Gastroesophageal sphincter (tissue), 3 donors: ENCODE measurements at regions not wholly inside any gene's neighbourhood (a gene's known extent, or its start where the extent isn't known, plus 50 kb on each side); places are given as distances from the start of the nearest gene placed in this dataset.

Experiments used
- CTCF ChIP-seq, 4 experiments: fragments of 200-600 bp in 2 of 4; fragments of 450-650 bp in 2 of 4; sonication (generic) in 1 of 4; IDR thresholded peaks; one replicate each; pipeline ENCODE4 v1.5.1; 2017 to 2019; ENCODE audit warnings: antibody characterized with exemption in 4 of 4, mild to moderate bottlenecking in 2 of 4, moderate library complexity in 2 of 4
- EP300 ChIP-seq: sonication (generic); formaldehyde crosslinking; IDR thresholded peaks from one replicate; pipeline ENCODE4 v1.6.1; 2017; ENCODE audit warnings: antibody characterized with exemption, mild to moderate bottlenecking
- POLR2A ChIP-seq, 2 donors: fragments of 450-650 bp; IDR thresholded peaks; one replicate each; pipeline ENCODE4 v1.6.1; 2017; ENCODE audit warnings: antibody characterized with exemption in 2 of 2, mild to moderate bottlenecking in 2 of 2, moderate library complexity in 1 of 2
- POLR2AphosphoS5 ChIP-seq: sonication (generic); formaldehyde crosslinking; IDR thresholded peaks from one replicate; pipeline ENCODE4 v1.6.1; 2017; ENCODE audit warnings: antibody characterized with exemption

DNA sequence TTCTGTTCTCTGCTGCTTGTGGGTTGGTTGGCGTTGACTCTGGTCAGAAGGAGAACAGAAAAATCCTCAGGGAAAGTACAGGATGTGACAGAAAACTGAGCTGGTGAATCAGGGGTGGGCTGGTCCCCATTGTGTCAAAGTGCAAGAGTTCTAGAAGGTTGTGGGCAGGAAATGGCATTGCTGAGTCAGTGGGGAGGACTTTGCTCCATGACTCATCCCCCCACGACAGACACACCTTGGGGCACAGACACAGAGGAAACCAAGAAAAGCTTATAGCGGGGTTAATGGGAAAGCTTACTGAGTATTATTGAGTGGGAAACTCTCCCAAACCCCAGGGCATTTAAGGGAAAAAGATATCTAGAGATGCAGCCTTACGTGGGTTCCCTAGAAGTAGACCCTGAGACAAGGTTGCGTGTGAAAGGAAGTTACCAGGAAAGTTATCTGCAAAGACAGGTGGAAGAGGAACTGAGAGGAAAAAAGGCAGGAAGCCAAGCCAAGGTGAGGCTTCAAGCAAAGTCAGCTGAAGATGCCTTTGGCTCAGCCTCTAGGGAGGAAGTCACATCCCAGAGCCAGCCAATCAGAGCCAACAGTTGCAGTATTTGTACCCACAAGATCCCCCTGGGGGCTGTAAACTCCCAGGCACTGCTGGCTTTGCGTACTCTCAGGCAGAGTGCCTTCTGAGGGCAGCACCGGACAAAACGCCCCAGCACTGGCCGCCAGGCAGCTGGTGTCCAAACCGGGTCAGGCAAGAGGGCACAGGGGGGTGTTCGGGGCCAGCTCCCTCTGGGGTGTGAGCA is 86.4 kb downstream of the FOXL1 start:
- TF ChIP-seq CTCF (IDR thresholded peaks at IDR 0.05) (no peak), POLR2AphosphoS5 (no peak), POLR2A (IDR thresholded peaks at IDR 0.05) (no peak), EP300 (no peak)
